NB4 (cell line): ENCODE measurements at regions not wholly inside any gene's neighbourhood (a gene's known extent, or its start where the extent isn't known, plus 50 kb on each side); places are given as distances from the start of the nearest gene placed in this dataset.

Experiments
- DNase-seq: peaks from one replicate; pipeline ENCODE4 v3.0.0; 2010; ENCODE audit warnings: low read depth
- H3K4me3 ChIP-seq: one replicate; pipeline ENCODE4 v1.5.1; 2011; ENCODE audit warnings: mild to moderate bottlenecking, low read depth, low read length, moderate library complexity
- CTCF ChIP-seq: IDR thresholded peaks from one replicate; pipeline ENCODE4 v1.5.1; 2012; ENCODE audit warnings: low read depth, low read length
- MAX ChIP-seq: IDR thresholded peaks from 2 replicates; pipeline ENCODE4 v1.6.1; 2011; ENCODE audit warnings: low read depth, low read length
- MYC ChIP-seq: IDR thresholded peaks from 2 replicates; pipeline ENCODE4 v1.6.1; 2011; ENCODE audit warnings: low read depth, low read length
- POLR2A ChIP-seq: IDR thresholded peaks from 2 replicates; pipeline ENCODE4 v1.6.1; 2011; ENCODE audit warnings: mild to moderate bottlenecking; ENCODE audit not compliant: insufficient read length; ENCODE audit errors: extremely low read depth

DNA sequence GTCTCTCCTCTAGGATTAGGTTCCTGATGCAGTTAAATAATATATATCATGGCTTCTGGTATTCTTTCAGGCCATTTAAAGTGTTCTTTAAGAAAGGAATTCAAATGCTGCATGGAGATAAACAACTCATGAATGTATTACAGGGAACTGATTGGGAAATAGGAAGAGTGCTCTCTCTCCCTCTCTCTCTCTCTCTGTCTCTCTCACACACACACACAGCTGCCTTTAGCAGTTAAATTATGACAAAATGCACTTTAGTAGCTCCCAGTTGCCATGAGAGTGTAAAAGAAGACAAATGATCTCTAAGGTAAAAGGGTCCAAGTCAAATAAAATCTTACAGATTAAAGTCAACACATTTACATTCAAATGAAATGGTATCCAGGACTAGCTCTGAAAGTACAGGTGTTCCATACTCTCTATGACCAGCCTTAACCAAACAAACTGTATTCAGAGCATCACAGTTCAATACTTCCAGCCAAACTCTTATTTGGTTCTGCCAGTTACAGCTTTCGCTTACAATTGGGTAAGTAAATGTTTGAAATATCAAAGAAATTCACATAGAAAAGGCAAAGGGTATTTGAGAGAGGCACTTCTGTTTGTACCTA, 94.7 kb upstream of the CXXC4 start:
- no peak for DNase-seq
- no peak overlapping the region for H3K4me3 ChIP-seq
- no peak for TF ChIP-seq MAX
- TF ChIP-seq MYC: no peak
- no peak for TF ChIP-seq CTCF
- TF ChIP-seq POLR2A: no peak

GRCh38 chr4:104591510-104591911, 96.8 kb upstream of the CXXC4 start:
- DNase-seq: no peak
- no peak for TF ChIP-seq CTCF
- TF ChIP-seq MYC: no peak
- TF ChIP-seq POLR2A: no peak
- TF ChIP-seq MAX: no peak
- no peak overlapping the region for H3K4me3 ChIP-seq

DNA sequence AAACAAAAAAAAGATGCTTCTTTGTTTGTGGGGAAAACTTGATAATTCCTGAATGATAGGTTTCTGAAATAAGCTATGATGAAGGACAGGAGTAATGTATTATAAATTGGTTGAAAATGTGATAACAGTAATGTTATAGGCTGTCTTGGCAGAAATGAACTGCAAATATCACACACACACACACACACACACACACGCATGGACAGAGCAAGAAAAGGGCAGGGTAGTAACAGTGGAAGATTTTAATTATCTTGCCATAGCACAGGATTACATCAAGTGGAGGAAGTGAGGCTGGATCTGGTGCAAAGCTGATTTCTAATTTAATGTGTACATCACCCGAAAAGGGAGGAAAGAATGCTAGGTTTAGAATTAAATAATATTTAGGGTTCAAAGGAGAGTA, 97.5 kb upstream of the CXXC4 start:
- TF ChIP-seq POLR2A (no peak), CTCF (no peak), MYC (no peak), MAX (no peak)
- H3K4me3 ChIP-seq: no peak overlapping the region
- DNase-seq: no peak

DNA sequence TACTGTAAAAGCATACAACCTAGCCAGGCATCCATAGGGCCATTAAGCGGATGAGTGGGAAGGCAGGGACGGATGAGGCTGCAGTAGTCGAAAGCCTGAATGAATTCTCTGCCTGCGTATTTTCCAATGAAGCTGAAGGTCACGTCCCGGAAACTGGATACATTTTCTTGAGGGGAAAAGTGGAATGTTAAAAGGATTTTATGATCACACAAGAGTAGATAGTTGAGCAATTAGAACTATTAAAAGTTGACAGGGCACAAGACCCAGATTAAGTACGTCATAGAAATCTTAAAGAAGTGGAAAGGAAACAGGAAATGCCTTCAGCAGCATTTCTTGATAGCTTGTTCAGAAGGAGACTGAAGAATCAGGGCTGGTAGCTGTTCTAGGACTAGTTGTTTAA, 98.3 kb upstream of the CXXC4 start:
- DNase-seq: no peak
- no peak overlapping the region for H3K4me3 ChIP-seq
- no peak for TF ChIP-seq MAX
- no peak for TF ChIP-seq MYC
- TF ChIP-seq CTCF: no peak
- no peak for TF ChIP-seq POLR2A

DNA sequence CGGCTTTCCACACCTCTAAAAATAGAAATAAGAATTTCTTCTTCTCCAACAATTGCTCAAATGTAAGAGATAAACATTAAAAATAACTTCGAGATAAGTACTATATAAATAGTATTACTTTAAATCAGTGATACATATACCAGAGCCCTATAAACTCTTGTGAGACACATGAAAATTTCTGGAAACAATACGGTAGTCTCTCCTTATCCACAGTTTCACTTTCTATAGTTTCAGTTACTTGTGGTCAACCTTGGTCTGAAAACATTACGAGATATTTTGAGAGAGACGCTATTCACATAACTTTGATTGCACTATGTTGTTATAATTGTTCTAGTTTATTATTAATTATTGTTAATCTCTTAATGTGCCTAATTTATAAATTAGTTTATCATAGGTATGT, 101.5 kb upstream of the CXXC4 start:
- H3K4me3 ChIP-seq: no peak overlapping the region
- TF ChIP-seq MYC (no peak), MAX (no peak), CTCF (no peak), POLR2A (no peak)
- DNase-seq: peak; percentile 2
